ENCODE measurements at regions not wholly inside any gene's neighbourhood (a gene's known extent, or its start where the extent isn't known, plus 50 kb on each side); places are given as distances from the start of the nearest gene placed in this dataset.

GRCh38 chr2:83866211-83866610, 592.9 kb downstream of the SUCLG1 start:
- FAIRE-seq (no peak), DNase-seq (ENCODE audit: low read depth, low spot score) (no peak)
- H3K36me3 ChIP-seq (ENCODE audit: control insufficient read depth in 2 of 2, extremely low read depth in 1 of 2, insufficient read depth in 2 of 2, low read length in 2 of 2), result no peaks in the 10 kb centered on the region
- no peak overlapping the region for H2AFZ ChIP-seq (ENCODE audit: control insufficient read depth, low read length)
- no peak overlapping the region for H3K27ac ChIP-seq (ENCODE audit: control insufficient read depth, insufficient read depth, low read length)
- no peaks in the 10 kb centered on the region for H3K4me1 ChIP-seq (ENCODE audit: control insufficient read depth, extremely low read depth, insufficient read depth, low read length)
- no peaks in the 10 kb centered on the region for H4K20me1 ChIP-seq (ENCODE audit: control insufficient read depth, extremely low read depth, insufficient read depth, low read length)
- H3K9me1 ChIP-seq (ENCODE audit: control insufficient read depth, extremely low read depth, insufficient read depth, low read length), result no peaks in the 10 kb centered on the region
- no peak for TF ChIP-seq EZH2 (IDR thresholded peaks at IDR 0.05; ENCODE audit: low read length)
- TF ChIP-seq CTCF (optimal IDR thresholded peaks at IDR 0.05 in 1 of 3, IDR thresholded peaks at IDR 0.05 in 1 of 3, conservative IDR thresholded peaks at IDR 0.05 in 1 of 3; ENCODE audit: extremely low read depth in 1 of 3, insufficient read depth in 2 of 3, low read length in 3 of 3), result no peak
- H3K27me3 ChIP-seq (ENCODE audit: control insufficient read depth, extremely low read depth, insufficient read depth, low read length), result no peaks in the 10 kb centered on the region
- H3K9me3 ChIP-seq (ENCODE audit: control insufficient read depth, low read depth, low read length), result no peaks in the 10 kb centered on the region
- dilution Hi-C loops (cut with MboI; ENCODE audit: extremely low pct_ligation_motif_present, low sequenced_read_pairs), result no loop called here
- H3K4me2 ChIP-seq (ENCODE audit: control insufficient read depth, extremely low read depth, insufficient read depth, low read depth, low read length), result no peak overlapping the region
- H3K79me2 ChIP-seq (ENCODE audit: control insufficient read depth, insufficient read depth, low read length), result no peaks in the 10 kb centered on the region
- H3K4me3 ChIP-seq (ENCODE audit: control insufficient read depth in 2 of 3, extremely low read depth in 1 of 3, insufficient read depth in 2 of 3, low read depth in 1 of 3, low read length in 3 of 3), result no peak overlapping the region
- no peak overlapping the region for H3K9ac ChIP-seq (ENCODE audit: control insufficient read depth, extremely low read depth, insufficient read depth, low read length)

DNA sequence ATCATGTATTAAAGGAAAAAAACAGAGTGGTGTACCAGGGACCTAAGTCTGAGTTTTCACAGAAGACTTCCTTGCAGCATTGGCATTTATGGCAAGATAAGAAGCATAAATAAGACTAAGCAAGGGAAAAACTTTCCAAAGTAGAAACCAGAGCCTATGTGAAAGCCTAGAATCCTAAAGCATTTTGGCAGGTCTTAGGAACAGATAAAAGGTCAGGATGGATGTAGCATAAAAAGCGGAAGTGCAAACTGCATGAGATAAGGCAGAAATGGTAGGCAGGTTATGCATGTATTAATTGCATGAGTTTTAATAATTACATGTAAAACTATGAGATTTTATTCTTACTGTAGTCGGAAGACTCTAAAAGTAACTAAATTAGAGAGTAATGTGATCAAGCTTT, 596.5 kb downstream of the SUCLG1 start:
- Histone ChIP-seq H3K9ac (ENCODE audit: control insufficient read depth, extremely low read depth, insufficient read depth, low read length) (no peak overlapping the region), H3K36me3 (ENCODE audit: control insufficient read depth in 2 of 2, extremely low read depth in 1 of 2, insufficient read depth in 2 of 2, low read length in 2 of 2) (no peaks in the 10 kb centered on the region), H3K4me2 (ENCODE audit: control insufficient read depth, extremely low read depth, insufficient read depth, low read depth, low read length) (no peak overlapping the region), H3K27ac (ENCODE audit: control insufficient read depth, insufficient read depth, low read length) (no peak overlapping the region), H3K79me2 (ENCODE audit: control insufficient read depth, insufficient read depth, low read length) (no peaks in the 10 kb centered on the region), H3K4me3 (ENCODE audit: control insufficient read depth in 2 of 3, extremely low read depth in 1 of 3, insufficient read depth in 2 of 3, low read depth in 1 of 3, low read length in 3 of 3) (no peak overlapping the region), H3K9me3 (ENCODE audit: control insufficient read depth, low read depth, low read length) (no peaks in the 10 kb centered on the region), H3K9me1 (ENCODE audit: control insufficient read depth, extremely low read depth, insufficient read depth, low read length) (no peaks in the 10 kb centered on the region), H3K27me3 (ENCODE audit: control insufficient read depth, extremely low read depth, insufficient read depth, low read length) (no peaks in the 10 kb centered on the region), H4K20me1 (ENCODE audit: control insufficient read depth, extremely low read depth, insufficient read depth, low read length) (no peaks in the 10 kb centered on the region), H2AFZ (ENCODE audit: control insufficient read depth, low read length) (no peak overlapping the region), H3K4me1 (ENCODE audit: control insufficient read depth, extremely low read depth, insufficient read depth, low read length) (no peaks in the 10 kb centered on the region)
- dilution Hi-C loops (cut with MboI; ENCODE audit: extremely low pct_ligation_motif_present, low sequenced_read_pairs), result no loop called here
- no peak for DNase-seq (ENCODE audit: low read depth, low spot score)
- FAIRE-seq, result no peak
- no peak for TF ChIP-seq CTCF (optimal IDR thresholded peaks at IDR 0.05 in 1 of 3, IDR thresholded peaks at IDR 0.05 in 1 of 3, conservative IDR thresholded peaks at IDR 0.05 in 1 of 3; ENCODE audit: extremely low read depth in 1 of 3, insufficient read depth in 2 of 3, low read length in 3 of 3)
- no peak for TF ChIP-seq EZH2 (IDR thresholded peaks at IDR 0.05; ENCODE audit: low read length)
